SU-DHL-6 (cell line): ENCODE measurements at regions not wholly inside any gene's neighbourhood (a gene's known extent, or its start where the extent isn't known, plus 50 kb on each side); places are given as distances from the start of the nearest gene placed in this dataset.

Source experiments
- EZH2phosphoT487 ChIP-seq: fragments of 200-600 bp; sonication (generic), shearing (Covaris generic); conservative IDR thresholded peaks from 2 replicates; pipeline ENCODE4 v1.6.1; 2018; ENCODE audit warnings: mild to moderate bottlenecking, antibody characterized with exemption, low read length, moderate library complexity, mixed read lengths
- TF ChIP-seq, protein P1 (sequence below): fragments of 200-600 bp; sonication (generic); IDR thresholded peaks from one replicate; pipeline ENCODE4 v1.5.1; 2017; ENCODE audit warnings: antibody characterized with exemption, mild to moderate bottlenecking, low read length, moderate library complexity; ENCODE audit not compliant: insufficient read depth, poor library complexity, severe bottlenecking

DNA sequence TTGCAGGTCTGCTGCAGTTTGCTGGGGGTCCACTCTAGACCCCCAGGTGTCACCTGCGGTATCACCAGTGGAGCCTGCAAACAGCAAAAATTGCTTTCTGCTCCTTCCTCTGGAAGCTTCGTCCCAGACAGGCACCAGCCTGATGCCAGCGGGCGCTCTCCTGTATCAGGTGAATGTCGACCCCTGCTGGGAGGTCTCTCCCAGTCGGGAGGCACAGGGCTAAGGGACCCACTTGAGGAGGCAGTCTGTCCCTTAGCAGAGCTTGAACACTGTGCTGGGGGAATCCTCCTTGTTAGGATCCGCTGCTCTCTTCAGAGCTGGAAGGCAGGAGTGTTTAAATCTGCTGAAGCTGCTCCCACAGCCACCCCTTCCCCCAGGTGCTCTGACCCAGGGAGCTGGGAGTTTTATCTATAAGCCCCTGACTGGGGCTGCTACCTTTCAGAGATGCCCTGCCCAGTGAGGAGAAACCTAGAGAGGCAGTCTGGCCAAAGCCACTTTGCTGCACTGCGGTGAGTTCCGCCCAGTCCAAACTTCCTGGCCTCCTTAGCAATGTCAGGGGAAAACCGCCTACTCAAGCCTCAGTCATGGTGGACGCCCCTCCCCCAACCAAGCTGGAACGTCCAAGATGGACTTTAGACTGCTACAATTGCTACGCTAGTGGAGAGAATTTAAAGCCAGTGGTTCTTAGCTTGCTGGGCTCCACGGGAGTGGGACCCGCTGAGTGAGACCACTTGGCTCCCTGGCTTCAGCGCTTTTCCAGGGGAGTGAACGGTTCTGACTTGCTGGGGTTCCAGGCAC, 652.5 kb downstream of the KCNJ3 start:
- TF ChIP-seq, protein P1, sequence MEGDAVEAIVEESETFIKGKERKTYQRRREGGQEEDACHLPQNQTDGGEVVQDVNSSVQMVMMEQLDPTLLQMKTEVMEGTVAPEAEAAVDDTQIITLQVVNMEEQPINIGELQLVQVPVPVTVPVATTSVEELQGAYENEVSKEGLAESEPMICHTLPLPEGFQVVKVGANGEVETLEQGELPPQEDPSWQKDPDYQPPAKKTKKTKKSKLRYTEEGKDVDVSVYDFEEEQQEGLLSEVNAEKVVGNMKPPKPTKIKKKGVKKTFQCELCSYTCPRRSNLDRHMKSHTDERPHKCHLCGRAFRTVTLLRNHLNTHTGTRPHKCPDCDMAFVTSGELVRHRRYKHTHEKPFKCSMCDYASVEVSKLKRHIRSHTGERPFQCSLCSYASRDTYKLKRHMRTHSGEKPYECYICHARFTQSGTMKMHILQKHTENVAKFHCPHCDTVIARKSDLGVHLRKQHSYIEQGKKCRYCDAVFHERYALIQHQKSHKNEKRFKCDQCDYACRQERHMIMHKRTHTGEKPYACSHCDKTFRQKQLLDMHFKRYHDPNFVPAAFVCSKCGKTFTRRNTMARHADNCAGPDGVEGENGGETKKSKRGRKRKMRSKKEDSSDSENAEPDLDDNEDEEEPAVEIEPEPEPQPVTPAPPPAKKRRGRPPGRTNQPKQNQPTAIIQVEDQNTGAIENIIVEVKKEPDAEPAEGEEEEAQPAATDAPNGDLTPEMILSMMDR, result no peak
- TF ChIP-seq EZH2phosphoT487, result no peak
